GM18498 (cell line): ENCODE measurements at regions not wholly inside any gene's neighbourhood (a gene's known extent, or its start where the extent isn't known, plus 50 kb on each side); places are given as distances from the start of the nearest gene placed in this dataset.
"Not testable (repeated sequence)": the region's sequence is repeated elsewhere in the genome, so short reads cannot be mapped to it uniquely, and the experiment has no call there.

Source experiments
- ATAC-seq: cut with Tn5 transposase; IDR thresholded peaks from one replicate; pipeline ENCODE4 v1.9.1; 2021; ENCODE audit warnings: mild to moderate bottlenecking, moderate library complexity; ENCODE audit not compliant: unreplicated experiment

DNA sequence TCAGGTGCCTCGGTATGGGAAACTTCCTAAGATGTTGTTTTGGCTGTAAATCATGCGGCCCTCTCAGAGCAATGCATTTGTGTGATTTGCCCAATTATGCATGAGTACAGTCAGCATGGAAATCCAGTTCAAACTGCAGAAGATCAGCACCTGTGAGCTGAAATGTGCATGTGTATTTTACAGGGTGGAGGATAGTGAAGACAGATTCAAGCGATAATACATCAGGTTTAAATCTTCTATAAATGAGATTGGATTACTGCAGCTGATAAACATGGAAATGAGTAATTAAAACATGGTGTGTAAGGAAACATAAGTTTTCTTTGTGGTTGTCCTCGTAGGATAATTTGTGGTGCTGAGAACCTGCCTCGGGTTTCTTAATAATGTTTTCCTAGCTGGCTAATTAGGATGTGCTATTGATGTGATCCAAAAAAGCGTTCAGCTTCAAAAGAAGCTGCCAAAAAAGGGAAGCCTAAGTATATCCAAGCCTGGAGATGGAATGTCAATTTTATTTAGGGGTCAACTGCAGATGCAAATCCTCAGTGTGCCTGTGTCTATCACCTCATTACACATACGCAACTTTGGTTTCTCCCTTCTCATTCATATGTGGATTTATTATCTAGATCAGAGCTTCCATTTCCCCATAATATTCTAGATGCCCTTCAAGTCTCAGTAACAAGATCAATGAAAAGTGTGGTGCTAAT is 117.1 kb upstream of the CCDC28A start:
- no peak for ATAC-seq

DNA sequence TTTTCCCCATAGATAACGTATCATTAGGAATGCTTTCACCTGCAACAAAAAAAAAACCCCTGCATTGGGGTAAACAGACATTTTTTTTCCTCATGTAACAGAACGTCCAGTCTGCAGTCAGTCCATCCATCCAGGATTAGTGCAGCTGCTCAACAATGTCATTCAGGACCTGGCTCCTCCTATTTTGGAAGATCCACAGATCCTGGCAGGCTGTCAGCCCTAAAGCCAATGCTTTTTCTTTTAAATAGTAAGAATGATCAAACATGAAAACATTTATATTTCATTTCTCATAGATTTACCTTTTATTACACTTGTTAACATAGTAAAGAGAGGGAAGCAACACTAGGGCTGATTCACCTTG is 116.5 kb upstream of the CCDC28A start:
- no peak for ATAC-seq

DNA sequence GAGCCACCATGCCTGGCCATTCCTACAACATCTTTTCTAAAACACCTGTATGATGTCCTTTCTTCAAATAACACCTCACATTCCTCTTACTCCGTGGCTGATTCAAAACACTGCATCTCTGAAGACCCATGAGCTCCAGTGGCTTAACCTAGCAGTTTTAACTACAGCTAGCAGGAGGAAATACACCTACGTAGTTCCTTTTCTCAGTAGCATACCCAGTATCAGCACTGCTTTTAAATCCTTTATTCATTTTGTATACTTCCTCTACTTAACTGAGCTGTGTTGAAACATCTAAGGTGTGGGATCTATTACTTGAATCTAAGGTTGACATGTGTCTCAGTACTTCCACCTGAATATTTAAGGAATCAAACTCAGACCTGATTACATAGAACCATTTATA is 113.6 kb upstream of the CCDC28A start:
- ATAC-seq: no peak

DNA sequence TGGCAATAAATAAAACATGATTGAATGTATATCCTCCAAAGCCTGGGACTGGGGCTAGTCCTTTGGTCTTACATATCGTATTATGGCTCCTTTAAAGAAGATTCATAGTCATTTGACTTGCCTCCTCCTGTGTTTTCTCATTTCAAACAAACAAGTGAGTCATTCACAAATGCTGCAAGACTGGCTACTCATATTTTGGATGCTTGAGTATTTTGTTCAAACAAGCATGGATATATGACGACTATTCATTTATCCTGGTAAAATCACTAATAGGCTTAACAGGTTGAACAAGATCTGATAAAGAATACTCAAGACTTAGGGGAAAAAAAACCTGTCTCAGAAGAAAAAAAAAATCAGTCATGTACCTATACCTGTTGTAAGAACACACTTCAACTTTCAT is 111.1 kb upstream of the CCDC28A start:
- no peak for ATAC-seq

DNA sequence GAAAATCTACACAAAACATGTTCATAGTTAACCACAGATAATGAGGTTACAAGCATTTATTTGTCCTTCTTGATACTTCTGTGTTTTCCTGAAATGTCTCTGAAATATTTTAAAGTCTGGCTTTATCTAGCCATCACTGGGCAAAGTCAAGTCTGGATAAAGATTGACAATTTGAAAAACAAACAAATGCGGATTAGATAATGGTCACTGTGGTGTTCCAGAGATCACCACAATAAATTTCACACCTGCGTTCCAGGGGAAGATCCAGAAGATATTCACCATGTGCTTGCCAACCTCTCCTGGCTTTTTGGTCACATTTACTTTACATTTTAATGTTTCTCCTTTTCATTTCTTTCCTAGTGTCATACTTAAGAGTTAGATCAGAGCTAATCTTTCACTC is 109.7 kb upstream of the CCDC28A start:
- no peak for ATAC-seq

DNA sequence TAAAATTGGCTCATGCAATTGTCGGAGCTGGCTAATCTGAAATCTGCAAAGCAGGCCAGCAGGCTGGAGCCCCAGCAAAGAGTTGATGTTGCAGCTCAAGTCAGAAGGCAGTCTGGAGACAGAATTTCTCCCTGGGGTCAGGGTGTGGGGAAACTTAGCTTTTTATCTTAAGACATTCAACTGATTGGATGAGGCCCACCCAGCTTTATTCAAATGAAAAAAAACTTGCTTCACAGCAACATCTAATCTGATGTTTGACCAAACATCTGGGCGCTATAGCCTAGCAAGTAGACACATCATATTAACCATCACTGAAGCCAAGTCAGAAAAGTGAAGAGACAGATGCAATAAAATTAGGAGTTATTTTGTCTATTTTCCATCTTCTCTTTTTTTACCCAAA is 108.8 kb upstream of the CCDC28A start:
- no peak for ATAC-seq

DNA sequence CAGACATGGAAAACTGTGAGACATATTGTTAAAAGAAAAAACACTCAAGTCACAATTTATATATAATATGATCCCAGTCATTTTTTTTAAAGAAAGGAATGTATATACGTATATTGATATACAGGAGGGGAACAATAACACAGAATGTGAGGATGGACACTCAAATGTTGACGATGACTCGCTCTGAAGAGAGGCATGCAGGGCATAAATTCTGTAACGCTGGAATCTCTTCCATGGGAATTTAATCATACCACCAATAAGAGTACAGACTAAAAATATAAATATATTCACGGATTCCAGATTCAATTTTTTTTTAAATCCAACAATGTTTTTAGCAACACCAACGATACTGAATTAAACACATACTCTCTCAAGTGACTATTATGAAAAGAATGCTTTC is 106.9 kb upstream of the CCDC28A start:
- no peak for ATAC-seq

DNA sequence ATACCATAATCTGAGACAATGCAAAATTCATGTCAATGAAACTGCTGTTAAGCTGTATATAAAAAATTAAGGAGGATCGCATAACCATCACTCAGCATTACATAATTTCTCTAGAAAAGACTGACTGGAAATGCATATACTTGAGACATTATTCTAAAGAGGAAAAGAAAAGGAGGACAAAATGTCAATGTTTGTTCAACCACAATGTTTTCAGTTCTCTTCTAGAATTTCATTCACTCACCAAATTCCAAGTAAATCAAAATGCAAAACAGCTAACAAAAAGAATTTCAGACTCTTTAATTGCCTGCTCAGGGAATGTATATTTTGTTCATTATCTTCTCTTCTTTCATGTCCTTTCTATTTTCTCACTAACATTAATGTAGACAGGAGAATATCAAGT is 106.2 kb upstream of the CCDC28A start:
- ATAC-seq: no peak

DNA sequence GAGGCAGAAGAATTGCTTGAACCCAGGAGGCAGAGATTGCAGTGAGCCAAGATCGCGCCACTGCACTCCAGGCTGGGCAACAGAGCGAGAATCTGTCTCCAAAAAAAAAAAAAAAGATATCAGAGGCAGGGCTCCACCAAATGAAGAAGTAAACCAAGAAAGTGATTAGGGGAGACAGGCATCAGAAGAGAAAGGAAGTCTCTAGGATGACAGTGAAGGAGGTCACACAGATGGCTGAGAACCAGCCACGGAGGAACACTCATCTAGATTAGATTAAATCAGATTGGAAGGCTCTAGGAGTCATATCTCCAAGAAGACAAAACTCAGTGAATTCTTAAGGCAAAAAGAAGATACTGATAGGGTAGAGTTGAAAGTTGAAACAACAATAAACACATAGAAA is 102.2 kb upstream of the CCDC28A start:
- no peak for ATAC-seq

DNA sequence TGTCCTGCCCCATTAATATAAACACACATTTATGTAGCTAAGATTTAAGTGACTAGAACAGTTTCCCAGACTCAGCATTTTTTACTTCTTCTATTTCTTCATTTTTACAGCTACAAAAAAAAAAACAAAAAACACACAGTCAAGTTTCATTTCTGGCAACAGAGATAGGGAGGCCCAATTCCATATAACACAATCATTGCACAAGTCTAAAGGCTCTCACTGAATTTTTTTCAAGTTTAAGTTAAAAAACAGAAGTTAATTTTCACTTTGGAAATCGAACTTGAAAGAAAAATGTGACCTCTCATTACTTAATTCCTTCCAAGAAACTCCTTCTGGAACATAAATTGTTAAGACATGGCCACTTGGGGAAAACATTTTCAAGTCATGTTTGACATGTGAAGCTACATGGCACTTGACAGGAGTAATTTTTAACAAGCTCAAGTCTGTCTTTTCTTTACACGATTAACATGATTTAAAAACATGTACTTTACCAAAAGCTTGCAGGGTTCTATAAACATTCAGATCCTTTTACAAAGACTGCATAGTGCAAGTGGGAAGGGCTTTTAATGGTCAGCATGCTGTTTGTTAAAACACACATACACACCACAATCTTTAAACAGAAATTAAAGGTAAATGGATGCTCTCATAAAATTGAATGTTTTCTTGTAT is 100.1 kb upstream of the CCDC28A start:
- no peak for ATAC-seq

DNA sequence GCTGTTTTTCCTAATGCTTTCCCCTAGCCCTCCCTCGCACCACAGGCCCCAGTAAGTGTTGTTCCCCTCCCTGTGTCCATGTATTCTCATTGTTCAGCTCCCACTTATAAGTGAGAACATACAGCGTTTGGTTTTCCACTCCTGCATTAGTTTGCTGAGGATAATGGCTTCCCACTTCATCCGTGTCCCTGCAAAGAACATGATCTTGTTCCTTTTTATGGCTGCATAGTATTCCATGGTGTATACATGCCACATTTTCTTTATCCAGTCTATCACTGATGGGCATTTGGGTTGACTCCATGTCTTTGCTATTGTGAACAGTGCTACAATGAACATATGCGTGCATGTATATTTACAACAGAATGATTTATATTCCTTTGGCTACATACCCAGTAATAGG is 99.1 kb upstream of the CCDC28A start:
- ATAC-seq: not testable (repeated sequence)

DNA sequence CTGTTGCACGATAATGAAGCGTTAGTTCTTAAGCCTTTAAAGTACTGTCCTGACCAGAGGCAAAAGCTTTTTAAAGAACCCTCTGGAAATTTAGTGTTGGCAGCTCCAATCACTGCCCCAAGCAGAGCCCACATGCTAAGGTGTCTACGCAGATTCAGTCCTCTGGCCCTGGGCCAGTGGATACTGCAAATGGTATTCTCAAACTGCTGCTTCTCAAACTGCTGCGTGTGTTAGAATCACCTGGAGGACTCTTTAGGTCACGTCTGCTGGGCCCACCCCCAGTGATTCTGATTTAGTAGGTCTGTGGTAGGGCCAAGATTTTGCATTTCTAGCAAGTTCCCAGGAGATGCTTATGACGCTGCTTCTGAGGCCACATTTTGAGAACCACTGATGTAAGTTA is 96.0 kb upstream of the CCDC28A start:
- no peak for ATAC-seq

DNA sequence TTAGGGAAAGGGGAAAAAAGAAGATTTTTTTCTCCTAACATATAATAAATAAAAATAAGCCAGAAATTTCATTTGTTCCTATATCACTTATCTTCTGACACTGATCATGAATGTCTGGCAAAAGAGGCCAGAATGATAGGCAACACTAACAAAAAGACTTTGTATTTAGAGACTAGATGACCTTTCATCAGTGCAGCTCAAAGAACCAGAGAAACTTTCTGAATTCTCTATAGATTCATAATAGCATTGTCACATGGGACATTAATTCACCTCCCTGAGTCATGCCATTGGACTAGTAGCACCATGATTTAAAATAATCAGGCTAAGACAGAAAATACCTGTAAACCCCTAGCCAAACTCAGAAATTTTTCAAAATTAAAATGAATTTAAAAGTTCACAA is 95.4 kb upstream of the CCDC28A start:
- no peak for ATAC-seq

DNA sequence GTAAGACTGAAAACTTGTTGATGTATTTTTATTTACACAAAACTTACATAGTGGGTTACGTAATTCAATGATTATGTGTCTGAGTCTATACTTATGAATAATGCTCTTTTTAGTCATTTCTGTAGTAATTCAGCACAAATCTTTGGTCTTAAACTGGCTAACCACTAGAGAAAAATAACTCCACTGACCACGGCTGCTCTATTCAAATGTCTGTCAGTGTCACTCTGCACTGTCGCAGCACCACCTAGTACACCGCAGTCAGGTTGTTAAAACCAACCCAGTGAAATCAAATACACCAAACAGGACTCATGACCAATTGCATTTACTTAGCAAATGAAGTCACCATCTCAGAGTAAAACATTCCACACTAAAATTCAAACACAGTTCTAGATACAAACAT is 93.5 kb upstream of the CCDC28A start:
- ATAC-seq: no peak

DNA sequence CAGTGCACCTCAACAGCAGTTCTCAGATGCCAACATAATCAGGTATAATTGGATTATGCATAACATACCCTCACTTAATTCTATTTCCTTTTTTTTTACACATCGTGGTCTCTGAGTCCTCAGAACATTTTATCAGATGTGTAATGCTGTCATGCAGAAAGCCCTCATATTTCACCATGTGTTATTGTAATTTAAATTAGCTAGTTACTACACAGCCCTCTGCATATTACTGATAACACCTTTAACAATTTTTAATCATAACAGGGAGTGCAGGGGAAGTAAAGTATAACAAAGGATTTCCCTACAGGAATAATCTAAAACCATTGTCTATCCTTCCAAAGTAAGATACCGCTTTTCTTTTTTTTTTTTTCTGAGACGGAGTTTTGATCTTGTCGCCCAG is 91.9 kb upstream of the CCDC28A start:
- no peak for ATAC-seq

DNA sequence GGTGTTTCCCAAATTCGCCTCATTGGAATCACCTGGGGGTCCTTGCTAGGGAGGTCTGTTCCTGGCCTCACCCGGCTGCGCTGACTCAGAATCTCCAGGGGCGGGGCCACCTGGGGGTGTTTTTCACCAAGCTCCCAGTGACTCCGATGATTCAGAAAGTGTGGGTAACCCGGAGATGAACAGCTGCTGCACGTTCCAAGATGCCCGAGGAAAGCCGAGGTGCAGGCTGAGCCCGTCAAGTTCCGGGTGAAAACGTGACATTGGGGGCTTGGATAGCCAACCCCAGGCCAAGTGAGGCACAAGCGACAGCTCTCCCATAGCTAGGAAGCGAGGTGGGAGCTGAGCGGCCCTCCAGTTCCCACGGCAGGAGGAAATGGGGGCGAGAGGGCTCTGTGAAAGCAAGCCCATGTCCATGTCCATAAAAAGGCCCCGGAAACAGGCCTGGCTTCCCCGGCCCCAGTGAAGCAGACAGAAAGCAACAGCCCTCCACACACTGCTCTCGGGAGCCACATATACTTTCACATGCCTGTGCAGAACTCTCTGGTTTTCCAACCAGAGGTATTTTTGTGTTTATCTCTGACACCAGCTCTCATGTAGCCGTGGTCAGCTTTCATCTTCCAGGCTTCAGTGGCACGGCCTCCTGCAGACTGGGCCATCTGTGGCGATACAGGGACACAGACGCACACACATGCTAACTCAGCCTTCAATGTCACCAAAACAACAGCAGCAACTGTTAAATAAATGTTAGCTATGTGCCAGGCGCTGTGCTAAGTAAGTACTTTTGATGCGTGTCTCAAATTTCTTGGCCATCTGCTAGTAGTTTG is 90.7 kb upstream of the CCDC28A start:
- no peak for ATAC-seq

DNA sequence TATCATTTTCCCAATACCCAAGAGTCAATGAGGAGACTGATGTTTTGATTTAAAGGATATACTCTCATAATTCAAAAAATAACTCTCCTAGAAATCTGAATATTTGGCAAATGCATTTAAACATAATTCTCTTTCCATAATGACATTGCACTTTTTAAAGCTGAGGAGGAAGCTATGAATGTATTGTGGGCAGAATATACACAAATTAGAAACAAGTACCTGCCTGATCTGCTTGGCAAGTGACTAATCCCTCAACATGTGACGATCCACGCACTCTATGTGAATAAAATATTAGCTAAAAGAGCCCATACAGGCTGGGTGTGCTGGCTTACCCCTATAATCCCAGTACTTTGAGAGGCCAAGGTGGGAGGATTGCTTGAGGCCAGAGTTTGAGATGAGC is 88.3 kb upstream of the CCDC28A start:
- ATAC-seq: no peak

DNA sequence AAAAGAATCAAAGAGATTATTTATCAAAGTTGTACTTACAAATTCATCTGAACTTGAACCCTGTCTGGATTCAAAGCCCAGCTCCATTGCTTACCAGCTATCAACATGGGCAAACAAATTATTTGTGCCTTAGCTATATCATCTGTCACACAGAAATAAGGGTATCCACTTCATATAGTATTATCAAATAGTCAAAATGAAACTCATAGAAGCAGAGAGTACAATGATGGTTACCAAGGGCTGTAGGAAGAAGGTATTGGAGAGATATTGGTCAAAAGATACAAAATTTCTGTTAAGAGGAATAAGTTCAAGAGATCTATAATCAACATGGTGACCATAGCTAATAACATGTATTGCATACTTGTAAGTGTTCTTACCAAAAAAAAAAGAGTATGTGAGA is 87.8 kb upstream of the CCDC28A start:
- ATAC-seq: no peak

DNA sequence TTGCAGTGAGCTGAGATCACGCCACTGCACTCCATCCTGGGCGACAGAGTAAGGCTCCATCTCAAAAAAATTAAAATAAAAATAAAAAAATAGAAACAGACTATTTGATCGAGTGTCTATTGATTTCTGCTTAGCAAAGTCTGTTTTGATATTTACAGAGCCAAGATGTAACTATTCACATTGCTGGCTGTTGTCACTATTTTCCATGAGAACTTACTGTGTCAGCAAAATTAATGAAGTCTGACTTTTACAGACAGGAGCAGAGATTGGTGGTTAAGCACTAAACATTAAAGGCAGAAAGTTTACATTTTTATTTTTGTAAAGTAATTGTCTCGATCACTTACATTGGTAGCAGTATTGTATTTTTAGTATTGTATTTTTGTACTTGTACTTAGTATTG is 85.0 kb upstream of the CCDC28A start:
- no peak for ATAC-seq

DNA sequence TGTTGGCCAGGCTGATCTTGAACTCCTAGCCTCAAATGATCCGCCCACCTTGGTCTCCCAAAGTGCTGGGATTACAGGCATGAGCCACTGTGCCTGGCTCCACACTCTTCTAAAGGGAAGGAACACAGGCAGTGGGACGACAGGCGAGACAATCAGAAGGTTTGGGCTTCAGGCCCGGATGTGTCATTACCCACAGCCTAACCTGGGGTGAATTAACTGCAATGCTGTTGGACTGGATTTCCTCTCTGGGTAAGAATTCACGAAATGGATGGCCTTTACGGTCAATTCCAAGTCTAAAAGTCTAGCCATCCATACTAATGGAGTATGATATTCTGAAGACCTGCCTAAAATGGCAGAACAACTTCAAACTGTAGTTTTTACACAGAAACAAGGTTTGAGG is 83.7 kb upstream of the CCDC28A start:
- no peak for ATAC-seq

DNA sequence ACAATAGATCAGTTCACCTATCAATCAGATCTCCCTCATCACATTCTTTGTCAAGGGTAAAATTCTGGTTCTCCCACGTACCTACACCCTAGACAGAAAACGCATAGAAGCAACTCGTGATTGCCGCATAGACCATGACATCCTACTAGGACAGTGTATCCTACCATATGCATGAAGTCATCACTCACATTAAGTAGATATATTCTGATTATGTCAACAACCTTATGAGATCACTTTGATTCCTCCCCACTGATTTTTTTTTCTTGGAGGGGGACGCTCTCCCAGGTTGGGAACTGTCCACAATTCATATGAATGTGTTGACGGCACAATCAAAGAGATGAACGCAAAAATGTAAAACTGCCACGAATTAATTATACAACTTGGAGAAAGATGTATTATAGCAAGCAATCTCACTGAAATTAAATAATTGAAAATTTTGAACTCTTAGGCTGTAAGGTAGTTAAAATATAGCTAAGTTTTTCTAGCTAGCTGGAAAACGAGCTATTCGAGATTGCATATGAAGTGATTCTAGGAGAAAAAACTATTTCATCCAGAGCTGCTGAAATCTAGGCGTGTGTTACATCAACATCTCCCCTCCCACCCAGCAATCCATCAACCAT is 82.5 kb upstream of the CCDC28A start:
- no peak for ATAC-seq

DNA sequence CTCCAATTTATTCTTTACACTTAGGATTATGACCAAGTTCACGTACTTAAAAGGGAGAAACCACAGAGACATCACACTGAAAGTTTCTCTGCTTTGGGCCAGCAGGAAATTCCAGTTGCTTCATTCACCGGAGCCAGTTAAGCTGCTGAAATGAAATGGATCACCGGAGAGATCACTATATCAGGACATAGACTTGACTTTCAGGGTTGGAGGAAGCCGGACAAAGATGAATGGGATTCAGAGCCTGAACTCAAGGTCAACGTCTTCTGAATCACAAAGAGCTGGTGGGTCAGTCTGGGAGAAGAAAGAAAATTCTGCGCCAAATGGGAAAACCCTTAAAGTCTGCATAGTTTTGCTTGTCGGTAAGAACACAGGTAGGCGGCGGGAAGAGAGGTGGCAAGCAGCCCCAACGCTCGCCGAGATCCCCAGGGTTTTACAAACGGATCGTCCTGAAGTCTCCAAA is 81.9 kb upstream of the CCDC28A start:
- ATAC-seq: no peak
